HCT116 (cell line): ENCODE measurements at regions not wholly inside any gene's neighbourhood (a gene's known extent, or its start where the extent isn't known, plus 50 kb on each side); places are given as distances from the start of the nearest gene placed in this dataset.

Source experiments
- ATAC-seq: fragments of 200-7000 bp; cut with Tn5 transposase; 2 replicates; pipeline ENCODE4 v1.9.1; 2020; ENCODE audit warnings: mild to moderate bottlenecking, moderate library complexity
- BruUV-seq: library from RNA; stranded (reverse); fragments of 400-500 nt; replicated peaks from 2 replicates; lab custom pipeline; 2021; lab: Mats Ljungman, UMichigan
- CTCF ChIA-PET: fragments of 300-600 bp; sonication (Branson Sonifier 250); formaldehyde crosslinking; loops from one replicate; lab custom pipeline; 2021; ENCODE audit warnings: antibody characterized with exemption; lab: Charles Lee
- POLR2A ChIA-PET: fragments of 300-600, 350-600 bp; sonication (Branson Sonifier 250); formaldehyde crosslinking; loops from one replicate; lab custom pipeline; 2021; ENCODE audit warnings: antibody characterized with exemption; lab: Charles Lee
- RAD21 ChIA-PET, 2 experiments: fragments of 300-600 bp; sonication (Branson Sonifier 250); formaldehyde crosslinking; loops; one replicate each; lab custom pipeline; 2023; ENCODE audit warnings: low total read pairs in 2 of 2; ENCODE audit not compliant: uncharacterized antibody in 2 of 2, unreplicated experiment in 2 of 2, low non-redundant PET in 1 of 2; lab: Charles Lee
- DNase-seq: peaks from one replicate; pipeline ENCODE4 v3.0.0-alpha.2; 2010; ENCODE audit warnings: low read depth, low spot score
- H2AFZ ChIP-seq: fragments of 200-600 bp; shearing (Covaris generic), sonication (generic); 2 replicates; pipeline ENCODE4 v1.6.1; 2017; ENCODE audit warnings: low read depth, mixed run types, mixed read lengths, antibody characterized with exemption, low read length; ENCODE audit not compliant: poor library complexity, severe bottlenecking
- H3K27ac ChIP-seq: 2 replicates; pipeline ENCODE4 v1.5.1; 2012; ENCODE audit warnings: low read depth, low read length
- H3K27me3 ChIP-seq: fragments of 200-600 bp; sonication (generic); 2 replicates; pipeline ENCODE4 v1.6.1; 2016; ENCODE audit warnings: mixed run types, low read length, mixed read lengths; ENCODE audit not compliant: insufficient read depth
- H3K36me3 ChIP-seq, 2 experiments: fragments of 200-500 bp in 1 of 2; fragments of 200-600 bp in 1 of 2; sonication (Bioruptor generic) in 1 of 2; sonication (generic) in 1 of 2; 2 replicates each; pipeline versions ENCODE4 v1.5.1 to v1.6.1; 2014 to 2016; ENCODE audit warnings: low read length in 2 of 2, inconsistent platforms in 1 of 2, mixed read lengths in 1 of 2, mixed run types in 1 of 2; ENCODE audit not compliant: insufficient read depth in 2 of 2, control insufficient read depth in 1 of 2
- H3K4me1 ChIP-seq, 2 experiments: fragments of 200-600 bp in 1 of 2; sonication (generic) in 1 of 2; 2 replicates each; pipeline versions ENCODE4 v1.5.1 to v1.6.1; 2012 to 2017; ENCODE audit warnings: low read length in 2 of 2, inconsistent platforms in 1 of 2, mild to moderate bottlenecking in 1 of 2, mixed read lengths in 1 of 2, mixed run types in 1 of 2, moderate library complexity in 1 of 2; ENCODE audit not compliant: insufficient read depth in 2 of 2, control insufficient read depth in 1 of 2
- H3K4me2 ChIP-seq: fragments of 200-600 bp; sonication (generic); 2 replicates; pipeline ENCODE4 v1.6.1; 2017; ENCODE audit warnings: mixed run types, low read length, mixed read lengths
- H3K4me3 ChIP-seq, 2 experiments: fragments of 200-600 bp in 1 of 2; sonication (generic) in 1 of 2; replicated peaks in 1 of 2; 2 replicates each; pipeline ENCODE4 v1.5.1; 2011 to 2016; ENCODE audit warnings: low read length in 2 of 2, control low read depth in 1 of 2, low read depth in 1 of 2, mild to moderate bottlenecking in 1 of 2, mixed read lengths in 1 of 2, mixed run types in 1 of 2
- H3K79me2 ChIP-seq: fragments of 200-600 bp; sonication (generic); 2 replicates; pipeline ENCODE4 v1.6.1; 2017; ENCODE audit warnings: mild to moderate bottlenecking, mixed run types, low read length, moderate library complexity, mixed read lengths; ENCODE audit not compliant: insufficient read depth
- H3K9ac ChIP-seq: fragments of 200-600 bp; sonication (generic); 2 replicates; pipeline ENCODE4 v1.6.1; 2016; ENCODE audit warnings: low read length, mixed read lengths
- H3K9me2 ChIP-seq: fragments of 200-600 bp; sonication (generic), shearing (Covaris generic); 2 replicates; pipeline ENCODE4 v1.6.1; 2017; ENCODE audit warnings: mixed run types, mild to moderate bottlenecking, moderate library complexity; ENCODE audit not compliant: insufficient read depth
- H3K9me3 ChIP-seq, 2 experiments: fragments of 200-500 bp in 1 of 2; fragments of 200-600 bp in 1 of 2; sonication (Bioruptor generic) in 1 of 2; sonication (generic) in 1 of 2; 2 replicates each; pipeline ENCODE4 v1.6.1; 2014 to 2017; ENCODE audit warnings: low read length in 2 of 2, mixed read lengths in 2 of 2, inconsistent platforms in 1 of 2, low read depth in 1 of 2, mild to moderate bottlenecking in 1 of 2, mixed run types in 1 of 2, moderate library complexity in 1 of 2; ENCODE audit not compliant: control insufficient read depth in 1 of 2, insufficient read depth in 1 of 2
- H4K20me1 ChIP-seq: fragments of 200-600 bp; sonication (generic), shearing (Covaris generic); 2 replicates; pipeline ENCODE4 v1.6.1; 2017; ENCODE audit warnings: mixed run types, mild to moderate bottlenecking, moderate library complexity; ENCODE audit not compliant: insufficient read depth
- FOSL1 ChIP-seq: IDR thresholded peaks from 2 replicates; pipeline ENCODE4 v1.6.1; 2012; ENCODE audit warnings: low read depth
- JUND ChIP-seq: IDR thresholded peaks from 2 replicates; pipeline ENCODE4 v1.6.1; 2012
- POLR2A ChIP-seq: IDR thresholded peaks from 2 replicates; pipeline ENCODE4 v1.7.0; 2011; ENCODE audit warnings: borderline replicate concordance; ENCODE audit not compliant: insufficient read depth, insufficient read length; ENCODE audit errors: extremely low read depth
- RAD21 ChIP-seq: IDR thresholded peaks from 2 replicates; pipeline ENCODE4 v1.6.1; 2012; ENCODE audit warnings: low read depth, mild to moderate bottlenecking
- SRF ChIP-seq: IDR thresholded peaks from 2 replicates; pipeline ENCODE4 v1.6.1; 2012; ENCODE audit warnings: low read depth
- ZFX ChIP-seq: fragments of 450-650 bp; IDR thresholded peaks from 2 replicates; pipeline ENCODE4 v1.6.1; 2017
- intact Hi-C: fragments of 100-400 bp; cut with micrococcal nuclease; formaldehyde crosslinking; loops from 2 replicates; pipeline ENCODE4 v1.10.0; 2022
- TF ChIP-seq, protein P1 (sequence below): IDR thresholded peaks from 2 replicates; pipeline ENCODE4 v1.6.1; 2012; ENCODE audit warnings: low read depth

DNA sequence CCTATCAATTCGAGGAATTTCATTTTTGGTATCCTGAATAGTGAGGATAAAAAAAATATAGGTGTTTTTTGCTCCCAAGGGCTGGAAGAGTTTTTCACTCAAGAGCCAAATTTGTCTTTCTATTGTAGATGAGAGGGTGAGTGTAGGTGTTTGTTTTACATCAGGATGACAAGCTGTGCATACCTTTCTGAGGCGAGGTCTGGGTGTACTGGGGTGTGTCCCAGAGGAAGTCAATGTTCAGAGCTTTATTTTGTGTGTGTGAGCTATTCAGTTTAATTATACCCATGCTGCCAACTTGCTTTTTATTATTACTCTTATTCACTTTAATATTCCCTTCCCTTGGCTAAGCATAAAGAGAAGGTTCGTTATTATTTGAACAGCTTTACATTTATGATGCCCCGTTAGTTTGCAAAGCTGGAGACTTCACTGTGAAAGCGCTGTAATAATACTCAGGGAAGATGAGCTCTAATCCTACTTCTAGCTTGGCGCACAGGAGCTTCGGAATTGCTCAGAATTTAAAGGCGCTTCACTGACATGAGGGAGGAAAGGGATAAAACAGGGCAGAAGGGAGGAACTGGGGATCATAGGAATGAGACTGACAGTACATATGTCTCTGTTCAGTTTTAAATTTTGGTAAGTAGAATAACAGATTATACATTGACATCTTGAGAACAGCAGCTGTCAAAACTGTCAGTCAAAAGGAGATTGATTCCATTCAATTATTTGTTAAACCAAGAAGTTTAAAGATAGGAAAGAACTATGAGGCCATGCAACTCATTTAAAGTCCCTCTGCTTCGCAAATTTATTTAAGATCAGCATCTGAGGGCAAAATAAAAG is 117.7 kb upstream of the TP63 start:
- no peak for TF ChIP-seq FOSL1
- TF ChIP-seq SRF: no peak
- no peak for TF ChIP-seq POLR2A
- no peak for TF ChIP-seq ZFX
- BruUV-seq: no TSS peak
- intact Hi-C loops: no loop called here
- H3K36me3 ChIP-seq: no peaks in the 10 kb centered on the region
- no peaks in the 10 kb centered on the region for H3K27me3 ChIP-seq
- no peaks in the 10 kb centered on the region for H3K9me2 ChIP-seq
- H4K20me1 ChIP-seq: no peaks in the 10 kb centered on the region
- ChIA-PET RAD21 (no interaction called here), CTCF (no interaction called here), POLR2A (no interaction called here)
- H3K9ac ChIP-seq: no peak overlapping the region
- no peak overlapping the region for H3K27ac ChIP-seq
- no peaks in the 10 kb centered on the region for H3K79me2 ChIP-seq
- no peak overlapping the region for H3K4me3 ChIP-seq
- H2AFZ ChIP-seq: no peak overlapping the region
- no peak for DNase-seq
- H3K4me1 ChIP-seq: peaks cover 5 to 12% of the 10 kb centered on the region in 2 experiments; a peak in 3 of 4 replicates
- ATAC-seq: peak; percentile 54; the same call in 1 of the 2 replicates
- H3K4me2 ChIP-seq: peak overlapping the region; percentile 28
- no peaks in the 10 kb centered on the region for H3K9me3 ChIP-seq

GRCh38 chr3:189516039-189516438 is 115.2 kb upstream of the TP63 start:
- Histone ChIP-seq H3K36me3 (no peaks in the 10 kb centered on the region), H3K4me3 (no peak overlapping the region), H3K9me2 (no peaks in the 10 kb centered on the region), H4K20me1 (no peaks in the 10 kb centered on the region), H3K9me3 (no peaks in the 10 kb centered on the region), H3K27ac (no peak overlapping the region), H3K27me3 (no peaks in the 10 kb centered on the region), H3K79me2 (no peaks in the 10 kb centered on the region), H3K4me2 (no peak overlapping the region), H3K9ac (no peak overlapping the region), H2AFZ (no peak overlapping the region), H3K4me1 (peaks cover 5 to 12% of the 10 kb centered on the region in 2 experiments; a peak in 3 of 4 replicates)
- ChIA-PET POLR2A (no interaction called here), CTCF (no interaction called here), RAD21 (no interaction called here)
- intact Hi-C loops: no loop called here
- no peak for TF ChIP-seq RAD21
- TF ChIP-seq, protein P1, sequence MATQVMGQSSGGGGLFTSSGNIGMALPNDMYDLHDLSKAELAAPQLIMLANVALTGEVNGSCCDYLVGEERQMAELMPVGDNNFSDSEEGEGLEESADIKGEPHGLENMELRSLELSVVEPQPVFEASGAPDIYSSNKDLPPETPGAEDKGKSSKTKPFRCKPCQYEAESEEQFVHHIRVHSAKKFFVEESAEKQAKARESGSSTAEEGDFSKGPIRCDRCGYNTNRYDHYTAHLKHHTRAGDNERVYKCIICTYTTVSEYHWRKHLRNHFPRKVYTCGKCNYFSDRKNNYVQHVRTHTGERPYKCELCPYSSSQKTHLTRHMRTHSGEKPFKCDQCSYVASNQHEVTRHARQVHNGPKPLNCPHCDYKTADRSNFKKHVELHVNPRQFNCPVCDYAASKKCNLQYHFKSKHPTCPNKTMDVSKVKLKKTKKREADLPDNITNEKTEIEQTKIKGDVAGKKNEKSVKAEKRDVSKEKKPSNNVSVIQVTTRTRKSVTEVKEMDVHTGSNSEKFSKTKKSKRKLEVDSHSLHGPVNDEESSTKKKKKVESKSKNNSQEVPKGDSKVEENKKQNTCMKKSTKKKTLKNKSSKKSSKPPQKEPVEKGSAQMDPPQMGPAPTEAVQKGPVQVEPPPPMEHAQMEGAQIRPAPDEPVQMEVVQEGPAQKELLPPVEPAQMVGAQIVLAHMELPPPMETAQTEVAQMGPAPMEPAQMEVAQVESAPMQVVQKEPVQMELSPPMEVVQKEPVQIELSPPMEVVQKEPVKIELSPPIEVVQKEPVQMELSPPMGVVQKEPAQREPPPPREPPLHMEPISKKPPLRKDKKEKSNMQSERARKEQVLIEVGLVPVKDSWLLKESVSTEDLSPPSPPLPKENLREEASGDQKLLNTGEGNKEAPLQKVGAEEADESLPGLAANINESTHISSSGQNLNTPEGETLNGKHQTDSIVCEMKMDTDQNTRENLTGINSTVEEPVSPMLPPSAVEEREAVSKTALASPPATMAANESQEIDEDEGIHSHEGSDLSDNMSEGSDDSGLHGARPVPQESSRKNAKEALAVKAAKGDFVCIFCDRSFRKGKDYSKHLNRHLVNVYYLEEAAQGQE: no peak
- no peak for TF ChIP-seq JUND
- no peak for DNase-seq
- BruUV-seq: no TSS peak
- ATAC-seq: no peak
